ENCODE measurements at regions not wholly inside any gene's neighbourhood (a gene's known extent, or its start where the extent isn't known, plus 50 kb on each side); places are given as distances from the start of the nearest gene placed in this dataset.

DNA sequence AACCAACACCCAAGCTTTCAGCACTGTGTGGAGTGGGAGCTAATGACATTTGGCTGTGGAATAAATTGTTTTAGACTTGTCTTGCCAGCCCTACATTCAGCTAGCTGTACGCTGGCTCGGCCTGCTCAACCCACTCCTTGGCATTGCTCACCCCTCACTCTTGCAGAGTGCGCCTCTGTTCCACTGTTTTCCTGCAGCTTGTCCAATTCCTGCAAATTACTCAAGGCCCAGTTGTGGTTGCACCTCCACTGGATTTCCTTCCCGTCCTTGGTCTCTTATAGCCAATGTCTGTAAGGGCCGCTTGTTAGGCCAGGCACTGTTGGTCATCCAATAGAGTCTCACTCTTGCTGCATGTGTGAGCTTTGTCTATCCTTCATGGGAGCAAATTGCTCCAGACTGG lies 55.5 kb upstream of the ADRA1D start:
- no peak for DNase-seq (ENCODE audit: low read depth)
- peaks cover 3% of the 10 kb centered on the region for H3K27me3 ChIP-seq (ENCODE audit: control insufficient read depth, insufficient read depth, low read length)
- no peak for TF ChIP-seq CTCF (IDR thresholded peaks at IDR 0.05; ENCODE audit: insufficient read depth, low read length, poor library complexity, severe bottlenecking)
- H3K4me3 ChIP-seq (ENCODE audit: low read depth, low read length) = no peak overlapping the region
- H3K36me3 ChIP-seq (ENCODE audit: control insufficient read depth, insufficient read depth, low read length) = no peaks in the 10 kb centered on the region

DNA sequence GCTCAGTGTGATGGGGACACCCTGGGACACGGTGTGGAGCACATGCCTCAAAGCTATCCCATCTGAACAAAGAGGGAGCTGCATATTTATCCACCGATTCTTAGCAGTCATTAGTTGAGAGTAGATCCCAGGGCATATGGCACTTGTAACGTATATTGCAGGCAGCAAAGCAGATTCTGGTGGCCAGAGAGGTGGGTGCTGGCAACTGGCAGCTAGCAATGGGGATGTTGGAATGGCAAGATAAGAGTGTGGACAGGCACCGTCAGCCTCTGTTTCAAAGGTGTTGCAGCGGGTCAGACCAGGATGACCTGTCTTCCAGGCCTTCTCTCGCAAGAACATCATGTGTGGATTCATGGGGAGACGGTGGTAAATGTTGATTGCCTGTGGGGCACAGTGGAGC lies 54.0 kb upstream of the ADRA1D start:
- Histone ChIP-seq H3K27me3 (ENCODE audit: control insufficient read depth, insufficient read depth, low read length) (peaks cover 3% of the 10 kb centered on the region), H3K36me3 (ENCODE audit: control insufficient read depth, insufficient read depth, low read length) (no peaks in the 10 kb centered on the region), H3K4me3 (ENCODE audit: low read depth, low read length) (no peak overlapping the region)
- TF ChIP-seq CTCF (IDR thresholded peaks at IDR 0.05; ENCODE audit: insufficient read depth, low read length, poor library complexity, severe bottlenecking) = no peak
- DNase-seq (ENCODE audit: low read depth) = no peak

DNA sequence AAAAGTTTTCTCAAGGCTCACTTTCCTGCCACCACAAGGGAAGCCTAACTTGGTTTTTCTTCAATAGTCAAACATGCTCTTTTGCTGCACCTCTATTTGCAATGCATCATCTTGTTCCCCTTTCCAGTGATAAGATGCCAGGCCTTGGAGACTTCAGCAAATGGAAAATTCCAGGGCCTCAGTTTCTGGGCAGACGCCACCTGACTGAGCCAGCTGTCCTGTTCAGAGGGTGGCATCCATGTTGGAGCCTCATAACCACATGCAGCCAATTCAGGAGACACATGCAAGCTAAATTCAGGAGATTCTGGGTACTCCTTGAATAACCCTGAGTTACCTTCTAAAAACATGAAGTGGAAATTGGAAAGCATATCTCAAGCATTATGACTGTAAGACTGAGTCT lies 51.8 kb upstream of the ADRA1D start:
- no peak for TF ChIP-seq CTCF (IDR thresholded peaks at IDR 0.05; ENCODE audit: insufficient read depth, low read length, poor library complexity, severe bottlenecking)
- H3K36me3 ChIP-seq (ENCODE audit: control insufficient read depth, insufficient read depth, low read length) = no peaks in the 10 kb centered on the region

GRCh38 chr20:4300401-4300800 lies 51.3 kb upstream of the ADRA1D start:
- Histone ChIP-seq H3K27me3 (ENCODE audit: control insufficient read depth, insufficient read depth, low read length) (peaks cover 3% of the 10 kb centered on the region), H3K4me3 (ENCODE audit: low read depth, low read length) (no peak overlapping the region), H3K36me3 (ENCODE audit: control insufficient read depth, insufficient read depth, low read length) (no peaks in the 10 kb centered on the region)
- no peak for DNase-seq (ENCODE audit: low read depth)
- TF ChIP-seq CTCF (IDR thresholded peaks at IDR 0.05; ENCODE audit: insufficient read depth, low read length, poor library complexity, severe bottlenecking) = no peak

More for the DNA sequence above, 51.8 kb upstream of the ADRA1D start:
- no peak for DNase-seq (ENCODE audit: low read depth)
- no peak overlapping the region for H3K4me3 ChIP-seq (ENCODE audit: low read depth, low read length)
- H3K27me3 ChIP-seq (ENCODE audit: control insufficient read depth, insufficient read depth, low read length) = peaks cover 3% of the 10 kb centered on the region

DNA sequence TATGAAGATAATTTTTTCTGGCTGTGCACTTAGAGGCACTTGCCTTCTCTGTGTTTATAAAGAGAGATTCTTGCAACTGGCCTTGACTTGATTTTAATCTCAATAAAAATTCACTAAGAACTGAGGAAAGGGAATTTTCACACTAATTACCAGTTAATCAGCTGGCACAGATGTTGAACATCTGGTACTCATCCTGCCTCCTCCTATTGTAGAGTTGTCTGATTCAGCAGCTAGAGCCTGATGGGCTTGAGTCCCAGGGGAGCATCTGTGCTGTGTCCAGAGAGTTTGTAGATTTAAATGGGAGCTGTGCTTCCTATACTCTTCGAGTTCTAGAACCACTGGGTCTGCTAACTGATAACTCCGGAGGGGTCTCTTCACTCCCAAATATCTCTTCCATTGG lies 50.7 kb upstream of the ADRA1D start:
- Histone ChIP-seq H3K27me3 (ENCODE audit: control insufficient read depth, insufficient read depth, low read length) (peaks cover 5% of the 10 kb centered on the region), H3K4me3 (ENCODE audit: low read depth, low read length) (no peak overlapping the region), H3K36me3 (ENCODE audit: control insufficient read depth, insufficient read depth, low read length) (no peaks in the 10 kb centered on the region)
- no peak for DNase-seq (ENCODE audit: low read depth)
- no peak for TF ChIP-seq CTCF (IDR thresholded peaks at IDR 0.05; ENCODE audit: insufficient read depth, low read length, poor library complexity, severe bottlenecking)

GRCh38 chr20:4299216-4299615 lies 50.1 kb upstream of the ADRA1D start:
- H3K27me3 ChIP-seq (ENCODE audit: control insufficient read depth, insufficient read depth, low read length) = peaks cover 5% of the 10 kb centered on the region
- no peaks in the 10 kb centered on the region for H3K36me3 ChIP-seq (ENCODE audit: control insufficient read depth, insufficient read depth, low read length)
- DNase-seq (ENCODE audit: low read depth) = no peak
- no peak for TF ChIP-seq CTCF (IDR thresholded peaks at IDR 0.05; ENCODE audit: insufficient read depth, low read length, poor library complexity, severe bottlenecking)
- no peak overlapping the region for H3K4me3 ChIP-seq (ENCODE audit: low read depth, low read length)
